SK-N-SH treated with all-trans-retinoic acid at 6 μM for 48 hours (cell line): ENCODE measurements at regions not wholly inside any gene's neighbourhood (a gene's known extent, or its start where the extent isn't known, plus 50 kb on each side); places are given as distances from the start of the nearest gene placed in this dataset.

Experiments used
- ATAC-seq: fragments of 200-7000 bp; cut with Tn5 transposase; 3 replicates; pipeline ENCODE4 v1.9.1; 2020; ENCODE audit warnings: mild to moderate bottlenecking, moderate library complexity
- ARNTL ChIP-seq: fragments of 450-650 bp; formaldehyde crosslinking; IDR thresholded peaks from 2 replicates; pipeline ENCODE4 v1.5.0; 2020; ENCODE audit warnings: low read depth, mild to moderate bottlenecking, moderate library complexity, borderline replicate concordance
- BACH2 ChIP-seq: fragments of 250-450 bp; sonication (Bioruptor Pico); IDR thresholded peaks from 2 replicates; pipeline ENCODE4 v1.9.0; 2021; ENCODE audit warnings: mild to moderate bottlenecking, borderline replicate concordance
- ESRRG ChIP-seq: fragments of 250-450 bp; sonication (Bioruptor Pico); IDR thresholded peaks from 2 replicates; pipeline ENCODE4 v1.6.1; 2021; ENCODE audit warnings: mild to moderate bottlenecking
- GLIS3 ChIP-seq: fragments of 250-450 bp; sonication (Bioruptor Pico); IDR thresholded peaks from 2 replicates; pipeline ENCODE4 v1.5.0; 2020; ENCODE audit warnings: mild to moderate bottlenecking, moderate library complexity
- ISL1 ChIP-seq: fragments of 250-450 bp; sonication (Bioruptor Pico); IDR thresholded peaks from 2 replicates; pipeline ENCODE4 v2.1.2; 2022; ENCODE audit warnings: mild to moderate bottlenecking, moderate library complexity
- OSR1 ChIP-seq: fragments of 250-450 bp; sonication (Bioruptor Pico); IDR thresholded peaks from 2 replicates; pipeline ENCODE4 v1.8.0; 2022; ENCODE audit warnings: moderate library complexity, mild to moderate bottlenecking, inconsistent platforms
- PPARA ChIP-seq: fragments of 250-450 bp; sonication (Bioruptor Pico); IDR thresholded peaks from 2 replicates; pipeline ENCODE4 v1.5.0; 2020; ENCODE audit warnings: mild to moderate bottlenecking, borderline replicate concordance
- RARB ChIP-seq: fragments of 250-450 bp; sonication (Bioruptor Pico); IDR thresholded peaks from 2 replicates; pipeline ENCODE4 v1.8.0; 2021; ENCODE audit warnings: mild to moderate bottlenecking, moderate library complexity
- SNAI2 ChIP-seq: fragments of 250-450 bp; sonication (Bioruptor Pico); IDR thresholded peaks from 2 replicates; pipeline ENCODE4 v1.5.0; 2020; ENCODE audit warnings: mild to moderate bottlenecking, moderate library complexity
- TCF4 ChIP-seq: fragments of 250-450 bp; sonication (Bioruptor Pico); IDR thresholded peaks from 2 replicates; pipeline ENCODE4 v1.8.0; 2021; ENCODE audit warnings: mild to moderate bottlenecking, moderate library complexity, borderline replicate concordance
- TOX ChIP-seq: fragments of 250-450 bp; sonication (Bioruptor Pico); IDR thresholded peaks from 2 replicates; pipeline ENCODE4 v1.8.0; 2021; ENCODE audit warnings: mild to moderate bottlenecking, moderate library complexity, borderline replicate concordance
- ZC3H10 ChIP-seq: fragments of 250-450 bp; sonication (Bioruptor Pico); IDR thresholded peaks from 2 replicates; pipeline ENCODE4 v1.5.1; 2021; ENCODE audit warnings: mild to moderate bottlenecking, moderate library complexity
- ZFP30 ChIP-seq: fragments of 450-650 bp; formaldehyde crosslinking; IDR thresholded peaks from 2 replicates; pipeline ENCODE4 v1.5.0; 2022; ENCODE audit warnings: mild to moderate bottlenecking, moderate library complexity
- ZNF565 ChIP-seq: fragments of 450-650 bp; formaldehyde crosslinking; conservative IDR thresholded peaks from 2 replicates; pipeline ENCODE4 v1.5.0; 2020; ENCODE audit warnings: low read depth, mild to moderate bottlenecking, moderate library complexity
- ZNF70 ChIP-seq: fragments of 450-650 bp; formaldehyde crosslinking; IDR thresholded peaks from 2 replicates; pipeline ENCODE4 v1.5.0; 2020; ENCODE audit warnings: mild to moderate bottlenecking, moderate library complexity
- ZNF8 ChIP-seq: fragments of 450-650 bp; formaldehyde crosslinking; IDR thresholded peaks from 2 replicates; pipeline ENCODE4 v1.5.0; 2020; ENCODE audit warnings: mild to moderate bottlenecking, moderate library complexity
- TF ChIP-seq, protein P1 (sequence below): fragments of 250-450 bp; sonication (Bioruptor Pico); IDR thresholded peaks from 2 replicates; pipeline ENCODE4 v1.5.1; 2021; ENCODE audit warnings: mild to moderate bottlenecking, moderate library complexity
- TF ChIP-seq, protein P2 (sequence below): fragments of 250-450 bp; sonication (Bioruptor Pico); IDR thresholded peaks from 2 replicates; pipeline ENCODE4 v1.5.0; 2020; ENCODE audit warnings: mild to moderate bottlenecking, moderate library complexity
- TF ChIP-seq, protein P3 (sequence below): fragments of 250-450 bp; sonication (Bioruptor Pico); IDR thresholded peaks from 2 replicates; pipeline ENCODE4 v1.5.1; 2020; ENCODE audit warnings: low read depth, mild to moderate bottlenecking, moderate library complexity
- TF ChIP-seq, protein P4 (sequence below): fragments of 250-450 bp; sonication (Bioruptor Pico); IDR thresholded peaks from 2 replicates; pipeline ENCODE4 v1.8.0; 2021; ENCODE audit warnings: low read depth, mild to moderate bottlenecking, moderate library complexity, borderline replicate concordance
- TF ChIP-seq, protein P5 (sequence below): fragments of 250-450 bp; sonication (Bioruptor Pico); IDR thresholded peaks from 2 replicates; pipeline ENCODE4 v1.8.0; 2020; ENCODE audit warnings: mild to moderate bottlenecking, moderate library complexity, borderline replicate concordance

DNA sequence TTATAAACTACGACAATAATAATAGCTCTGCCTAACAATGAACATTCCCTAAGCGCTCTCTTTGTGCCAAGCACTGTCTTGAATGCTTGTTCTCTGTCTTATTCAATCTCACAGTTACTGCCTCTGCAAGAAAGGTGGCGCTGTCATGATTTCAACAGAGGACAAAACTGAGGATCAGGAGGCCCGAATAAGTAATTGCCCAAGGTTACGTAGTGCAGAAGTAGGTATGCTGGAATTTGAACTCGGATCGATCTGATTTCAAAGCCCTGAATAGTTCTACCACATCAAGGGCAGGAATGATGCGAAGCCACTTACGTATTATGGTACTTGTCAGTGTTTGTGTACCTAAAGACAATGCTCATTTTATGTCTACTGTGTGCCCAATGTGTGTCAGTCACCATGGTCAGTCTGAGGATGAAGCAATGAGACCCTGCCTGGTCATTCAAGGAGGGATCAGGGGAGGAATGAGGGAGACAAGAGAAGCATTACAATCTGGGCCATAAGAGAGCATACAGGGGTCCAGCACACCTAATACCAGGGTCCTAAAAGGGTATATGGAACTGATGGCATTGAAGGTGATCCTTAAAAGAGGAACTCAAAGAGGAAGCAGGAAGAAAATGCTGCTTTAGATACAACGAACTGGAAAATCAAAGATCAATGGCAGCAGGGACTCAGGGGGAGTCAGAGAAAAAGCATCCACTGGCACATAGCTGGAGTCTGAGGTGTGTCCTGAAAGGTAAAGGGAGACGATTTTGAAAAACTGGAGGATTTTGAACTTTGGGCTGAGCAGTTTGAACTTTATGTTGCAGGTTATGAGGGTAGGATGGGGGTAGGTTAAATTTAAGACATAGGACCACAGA is 389.2 kb downstream of the PLPP3 start:
- TF ChIP-seq GLIS3 (CRISPR knock-in tag) = no peak
- no peak for TF ChIP-seq ZNF8 (CRISPR knock-in tag)
- no peak for TF ChIP-seq ZNF565 (CRISPR knock-in tag)
- no peak for TF ChIP-seq OSR1 (CRISPR knock-in tag)
- no peak for TF ChIP-seq TCF4 (CRISPR knock-in tag)
- TF ChIP-seq, protein P1, sequence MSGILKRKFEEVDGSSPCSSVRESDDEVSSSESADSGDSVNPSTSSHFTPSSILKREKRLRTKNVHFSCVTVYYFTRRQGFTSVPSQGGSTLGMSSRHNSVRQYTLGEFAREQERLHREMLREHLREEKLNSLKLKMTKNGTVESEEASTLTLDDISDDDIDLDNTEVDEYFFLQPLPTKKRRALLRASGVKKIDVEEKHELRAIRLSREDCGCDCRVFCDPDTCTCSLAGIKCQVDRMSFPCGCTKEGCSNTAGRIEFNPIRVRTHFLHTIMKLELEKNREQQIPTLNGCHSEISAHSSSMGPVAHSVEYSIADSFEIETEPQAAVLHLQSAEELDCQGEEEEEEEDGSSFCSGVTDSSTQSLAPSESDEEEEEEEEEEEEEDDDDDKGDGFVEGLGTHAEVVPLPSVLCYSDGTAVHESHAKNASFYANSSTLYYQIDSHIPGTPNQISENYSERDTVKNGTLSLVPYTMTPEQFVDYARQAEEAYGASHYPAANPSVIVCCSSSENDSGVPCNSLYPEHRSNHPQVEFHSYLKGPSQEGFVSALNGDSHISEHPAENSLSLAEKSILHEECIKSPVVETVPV (CRISPR knock-in tag) = no peak
- TF ChIP-seq, protein P2, sequence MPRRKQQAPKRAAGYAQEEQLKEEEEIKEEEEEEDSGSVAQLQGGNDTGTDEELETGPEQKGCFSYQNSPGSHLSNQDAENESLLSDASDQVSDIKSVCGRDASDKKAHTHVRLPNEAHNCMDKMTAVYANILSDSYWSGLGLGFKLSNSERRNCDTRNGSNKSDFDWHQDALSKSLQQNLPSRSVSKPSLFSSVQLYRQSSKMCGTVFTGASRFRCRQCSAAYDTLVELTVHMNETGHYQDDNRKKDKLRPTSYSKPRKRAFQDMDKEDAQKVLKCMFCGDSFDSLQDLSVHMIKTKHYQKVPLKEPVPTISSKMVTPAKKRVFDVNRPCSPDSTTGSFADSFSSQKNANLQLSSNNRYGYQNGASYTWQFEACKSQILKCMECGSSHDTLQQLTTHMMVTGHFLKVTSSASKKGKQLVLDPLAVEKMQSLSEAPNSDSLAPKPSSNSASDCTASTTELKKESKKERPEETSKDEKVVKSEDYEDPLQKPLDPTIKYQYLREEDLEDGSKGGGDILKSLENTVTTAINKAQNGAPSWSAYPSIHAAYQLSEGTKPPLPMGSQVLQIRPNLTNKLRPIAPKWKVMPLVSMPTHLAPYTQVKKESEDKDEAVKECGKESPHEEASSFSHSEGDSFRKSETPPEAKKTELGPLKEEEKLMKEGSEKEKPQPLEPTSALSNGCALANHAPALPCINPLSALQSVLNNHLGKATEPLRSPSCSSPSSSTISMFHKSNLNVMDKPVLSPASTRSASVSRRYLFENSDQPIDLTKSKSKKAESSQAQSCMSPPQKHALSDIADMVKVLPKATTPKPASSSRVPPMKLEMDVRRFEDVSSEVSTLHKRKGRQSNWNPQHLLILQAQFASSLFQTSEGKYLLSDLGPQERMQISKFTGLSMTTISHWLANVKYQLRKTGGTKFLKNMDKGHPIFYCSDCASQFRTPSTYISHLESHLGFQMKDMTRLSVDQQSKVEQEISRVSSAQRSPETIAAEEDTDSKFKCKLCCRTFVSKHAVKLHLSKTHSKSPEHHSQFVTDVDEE = no peak
- no peak for TF ChIP-seq ISL1 (CRISPR knock-in tag)
- no peak for TF ChIP-seq ARNTL (CRISPR knock-in tag)
- TF ChIP-seq ESRRG (CRISPR knock-in tag) = no peak
- TF ChIP-seq, protein P3, sequence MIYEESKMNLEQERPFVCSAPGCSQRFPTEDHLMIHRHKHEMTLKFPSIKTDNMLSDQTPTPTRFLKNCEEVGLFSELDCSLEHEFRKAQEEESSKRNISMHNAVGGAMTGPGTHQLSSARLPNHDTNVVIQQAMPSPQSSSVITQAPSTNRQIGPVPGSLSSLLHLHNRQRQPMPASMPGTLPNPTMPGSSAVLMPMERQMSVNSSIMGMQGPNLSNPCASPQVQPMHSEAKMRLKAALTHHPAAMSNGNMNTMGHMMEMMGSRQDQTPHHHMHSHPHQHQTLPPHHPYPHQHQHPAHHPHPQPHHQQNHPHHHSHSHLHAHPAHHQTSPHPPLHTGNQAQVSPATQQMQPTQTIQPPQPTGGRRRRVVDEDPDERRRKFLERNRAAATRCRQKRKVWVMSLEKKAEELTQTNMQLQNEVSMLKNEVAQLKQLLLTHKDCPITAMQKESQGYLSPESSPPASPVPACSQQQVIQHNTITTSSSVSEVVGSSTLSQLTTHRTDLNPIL (CRISPR knock-in tag) = no peak
- no peak for TF ChIP-seq PPARA (CRISPR knock-in tag)
- no peak for TF ChIP-seq BACH2 (CRISPR knock-in tag)
- TF ChIP-seq ZFP30 (CRISPR knock-in tag) = no peak
- no peak for TF ChIP-seq RARB
- no peak for TF ChIP-seq ZC3H10
- TF ChIP-seq ZNF70 (CRISPR knock-in tag) = no peak
- TF ChIP-seq, protein P4, sequence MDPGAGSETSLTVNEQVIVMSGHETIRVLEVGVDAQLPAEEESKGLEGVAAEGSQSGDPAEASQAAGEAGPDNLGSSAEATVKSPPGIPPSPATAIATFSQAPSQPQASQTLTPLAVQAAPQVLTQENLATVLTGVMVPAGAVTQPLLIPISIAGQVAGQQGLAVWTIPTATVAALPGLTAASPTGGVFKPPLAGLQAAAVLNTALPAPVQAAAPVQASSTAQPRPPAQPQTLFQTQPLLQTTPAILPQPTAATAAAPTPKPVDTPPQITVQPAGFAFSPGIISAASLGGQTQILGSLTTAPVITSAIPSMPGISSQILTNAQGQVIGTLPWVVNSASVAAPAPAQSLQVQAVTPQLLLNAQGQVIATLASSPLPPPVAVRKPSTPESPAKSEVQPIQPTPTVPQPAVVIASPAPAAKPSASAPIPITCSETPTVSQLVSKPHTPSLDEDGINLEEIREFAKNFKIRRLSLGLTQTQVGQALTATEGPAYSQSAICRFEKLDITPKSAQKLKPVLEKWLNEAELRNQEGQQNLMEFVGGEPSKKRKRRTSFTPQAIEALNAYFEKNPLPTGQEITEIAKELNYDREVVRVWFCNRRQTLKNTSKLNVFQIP (CRISPR knock-in tag) = no peak
- no peak for TF ChIP-seq TOX (CRISPR knock-in tag)
- TF ChIP-seq, protein P5, sequence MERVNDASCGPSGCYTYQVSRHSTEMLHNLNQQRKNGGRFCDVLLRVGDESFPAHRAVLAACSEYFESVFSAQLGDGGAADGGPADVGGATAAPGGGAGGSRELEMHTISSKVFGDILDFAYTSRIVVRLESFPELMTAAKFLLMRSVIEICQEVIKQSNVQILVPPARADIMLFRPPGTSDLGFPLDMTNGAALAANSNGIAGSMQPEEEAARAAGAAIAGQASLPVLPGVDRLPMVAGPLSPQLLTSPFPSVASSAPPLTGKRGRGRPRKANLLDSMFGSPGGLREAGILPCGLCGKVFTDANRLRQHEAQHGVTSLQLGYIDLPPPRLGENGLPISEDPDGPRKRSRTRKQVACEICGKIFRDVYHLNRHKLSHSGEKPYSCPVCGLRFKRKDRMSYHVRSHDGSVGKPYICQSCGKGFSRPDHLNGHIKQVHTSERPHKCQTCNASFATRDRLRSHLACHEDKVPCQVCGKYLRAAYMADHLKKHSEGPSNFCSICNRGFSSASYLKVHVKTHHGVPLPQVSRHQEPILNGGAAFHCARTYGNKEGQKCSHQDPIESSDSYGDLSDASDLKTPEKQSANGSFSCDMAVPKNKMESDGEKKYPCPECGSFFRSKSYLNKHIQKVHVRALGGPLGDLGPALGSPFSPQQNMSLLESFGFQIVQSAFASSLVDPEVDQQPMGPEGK (CRISPR knock-in tag) = no peak
- peak; percentile 46; the same call in 1 of the 3 replicates for ATAC-seq

DNA sequence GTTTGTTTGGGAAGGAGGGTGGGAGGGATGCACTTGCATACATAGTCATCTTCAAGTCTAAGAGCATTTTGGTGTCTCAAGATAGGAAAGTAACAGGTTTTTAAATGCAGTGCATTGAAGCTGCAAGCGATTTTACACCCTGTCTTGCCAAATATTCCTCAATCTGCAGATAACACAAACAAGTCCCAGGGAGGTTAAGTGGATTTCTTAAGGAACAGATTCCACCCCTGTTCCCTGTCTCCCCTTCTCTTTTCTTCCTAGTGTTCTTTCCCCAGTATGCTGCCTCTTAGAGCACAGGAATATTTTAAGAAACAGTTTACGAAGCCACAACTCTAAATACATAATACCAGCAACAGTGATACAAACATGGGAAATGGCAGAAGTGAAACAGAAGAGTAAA is 389.9 kb downstream of the PLPP3 start:
- no peak for ATAC-seq
- TF ChIP-seq ESRRG (CRISPR knock-in tag) (no peak), ZNF565 (CRISPR knock-in tag) (no peak), ZNF8 (CRISPR knock-in tag) (no peak), SNAI2 (CRISPR knock-in tag) (no peak)

DNA sequence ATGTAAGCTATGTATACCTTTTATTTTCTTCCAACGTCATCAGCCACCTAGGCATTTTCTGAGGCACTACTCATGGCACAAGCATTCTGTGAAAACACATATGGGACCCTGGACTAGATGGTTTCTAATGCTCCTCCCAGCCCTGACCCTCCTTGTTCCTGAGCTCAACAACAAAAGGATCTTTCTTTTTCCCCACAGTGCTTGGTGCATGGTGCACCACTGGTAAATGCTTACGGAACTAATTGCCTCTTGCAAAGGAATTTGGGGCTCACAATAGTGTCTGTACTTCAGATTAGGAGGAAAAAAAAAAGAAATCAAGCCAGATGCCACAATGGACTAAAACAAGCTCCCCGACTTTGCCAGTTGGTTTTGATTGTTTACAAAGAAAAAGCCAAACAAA is 390.5 kb downstream of the PLPP3 start:
- no peak for ATAC-seq
- TF ChIP-seq ZFP30 (CRISPR knock-in tag) = no peak
- TF ChIP-seq, protein P5 (CRISPR knock-in tag) = no peak
